NCI-H460 (cell line): ENCODE measurements at regions not wholly inside any gene's neighbourhood (a gene's known extent, or its start where the extent isn't known, plus 50 kb on each side); places are given as distances from the start of the nearest gene placed in this dataset.

Source experiments
- DNase-seq: peaks from one replicate; pipeline ENCODE4 v3.0.0-alpha.2; 2016; ENCODE audit warnings: low read depth; ENCODE audit errors: extremely low read depth

DNA sequence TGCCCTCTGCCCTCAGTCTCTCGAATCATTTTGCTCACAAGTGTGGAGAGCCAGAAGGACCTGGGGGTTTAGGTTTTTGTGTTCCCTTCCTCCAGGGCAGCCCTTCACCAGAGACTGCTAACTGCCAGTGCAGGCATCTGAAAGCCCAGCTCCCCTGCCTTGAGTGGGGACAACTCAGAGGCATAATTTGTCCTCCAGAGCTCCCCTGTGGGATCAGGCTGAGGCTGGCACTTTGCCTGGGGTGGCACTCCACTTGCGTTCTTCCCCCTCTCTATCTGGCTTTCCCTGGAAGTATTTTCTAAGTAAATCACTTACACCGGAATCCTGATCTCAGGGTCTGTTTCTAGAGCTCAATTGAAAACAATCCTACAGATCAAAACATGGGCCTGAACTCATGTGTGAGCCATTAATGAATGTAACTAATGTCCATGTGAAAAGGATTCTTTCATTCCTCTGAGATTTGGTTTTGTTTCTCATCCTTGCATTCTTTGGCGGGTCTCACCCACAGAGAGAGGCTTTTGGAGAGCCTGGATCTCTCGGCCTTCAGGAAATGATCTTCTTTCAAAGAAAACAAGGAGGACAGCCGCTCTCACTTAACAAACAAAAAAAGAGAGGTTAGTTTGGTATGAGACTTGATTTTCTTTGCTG lies 125.7 kb upstream of the RIPOR2 start:
- DNase-seq: no peak

DNA sequence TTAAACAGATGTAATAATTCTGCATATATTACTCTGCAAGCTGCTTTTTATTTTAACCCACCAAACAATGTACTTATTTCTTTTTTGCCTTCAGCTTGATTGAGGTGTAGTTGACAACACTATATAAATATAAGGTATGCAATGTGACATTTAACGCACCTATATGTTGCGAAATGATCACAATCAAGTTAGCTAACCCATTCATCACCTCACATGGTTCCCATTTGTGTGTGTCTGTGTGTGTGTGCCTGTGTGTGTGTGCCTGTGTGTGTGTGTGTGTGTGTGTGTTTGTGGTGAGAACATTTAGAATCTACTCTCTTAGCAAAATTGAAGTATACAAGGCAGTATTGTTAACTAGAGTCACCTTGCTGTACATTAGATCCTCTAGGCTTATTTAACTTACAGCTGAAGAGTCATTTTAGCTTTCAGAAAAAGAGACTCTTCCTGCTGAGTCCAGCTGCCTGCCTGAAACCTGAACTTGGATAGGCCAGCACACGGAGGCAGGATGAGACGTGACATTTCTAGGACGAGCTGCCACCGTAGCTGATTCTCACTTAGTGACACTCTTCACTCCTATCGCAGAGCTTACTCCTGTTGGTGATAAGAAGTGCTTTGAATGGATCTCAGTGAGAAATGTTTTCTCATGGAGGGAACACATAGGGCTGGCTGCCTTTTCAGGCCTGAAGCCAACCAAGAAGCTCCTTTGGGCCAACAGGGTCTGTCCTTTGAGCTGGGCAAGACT lies 126.5 kb upstream of the RIPOR2 start:
- no peak for DNase-seq

DNA sequence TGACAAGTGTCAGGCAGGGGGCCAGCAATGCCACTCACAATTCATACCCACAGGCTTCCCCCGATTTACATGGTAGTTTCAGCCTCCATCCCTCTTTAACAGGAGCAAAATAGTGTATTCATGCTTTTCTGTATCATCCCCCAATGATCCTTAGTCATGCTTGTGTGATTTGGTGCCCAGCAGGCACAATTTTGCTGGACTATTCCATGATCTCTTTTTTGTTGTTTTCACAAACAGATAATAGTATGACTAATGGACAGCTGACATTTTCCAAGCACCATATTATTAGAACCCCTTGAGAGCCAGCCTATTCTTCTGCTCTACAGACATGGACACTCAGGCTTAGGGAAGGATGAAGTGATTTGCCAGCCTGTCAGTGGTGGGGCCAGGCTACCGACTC lies 128.2 kb upstream of the RIPOR2 start:
- DNase-seq: no peak

DNA sequence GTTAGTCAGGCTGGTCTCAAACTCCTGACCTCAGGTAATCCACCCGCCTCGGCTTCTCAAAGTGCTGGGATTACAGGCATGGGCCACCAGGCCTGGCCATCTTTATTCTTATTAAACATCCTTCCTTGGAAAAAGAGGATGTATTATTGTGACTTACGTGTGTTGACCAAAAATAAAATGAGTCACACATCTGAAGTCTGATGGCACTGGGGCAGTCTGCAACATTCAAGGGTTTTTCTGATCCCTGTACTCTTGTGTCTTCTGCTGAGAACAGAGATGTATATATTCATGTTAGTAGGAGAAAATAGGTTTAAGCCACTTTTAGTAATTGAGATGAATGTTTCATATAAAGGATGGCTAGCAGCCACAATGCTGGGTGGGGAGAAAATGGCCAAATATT lies 129.9 kb upstream of the RIPOR2 start:
- no peak for DNase-seq

DNA sequence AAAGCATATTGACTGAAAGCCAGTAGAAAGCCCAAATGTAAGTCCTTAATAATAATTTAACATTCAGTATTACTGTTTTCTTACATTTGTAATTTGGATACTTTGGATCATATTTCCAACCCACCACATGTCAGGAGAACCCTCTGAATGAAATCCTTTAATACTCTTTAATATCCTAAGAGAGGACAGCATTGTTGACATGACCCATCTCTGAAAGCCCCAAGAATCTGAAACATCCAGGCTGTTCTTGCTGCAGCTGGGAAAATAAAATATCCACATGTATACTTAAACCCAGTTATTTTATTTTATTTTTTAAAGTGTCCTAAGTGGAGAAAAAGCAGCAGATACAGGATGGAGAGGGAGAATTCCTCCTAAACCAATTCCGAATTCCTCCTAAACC lies 130.8 kb upstream of the RIPOR2 start:
- DNase-seq: no peak

DNA sequence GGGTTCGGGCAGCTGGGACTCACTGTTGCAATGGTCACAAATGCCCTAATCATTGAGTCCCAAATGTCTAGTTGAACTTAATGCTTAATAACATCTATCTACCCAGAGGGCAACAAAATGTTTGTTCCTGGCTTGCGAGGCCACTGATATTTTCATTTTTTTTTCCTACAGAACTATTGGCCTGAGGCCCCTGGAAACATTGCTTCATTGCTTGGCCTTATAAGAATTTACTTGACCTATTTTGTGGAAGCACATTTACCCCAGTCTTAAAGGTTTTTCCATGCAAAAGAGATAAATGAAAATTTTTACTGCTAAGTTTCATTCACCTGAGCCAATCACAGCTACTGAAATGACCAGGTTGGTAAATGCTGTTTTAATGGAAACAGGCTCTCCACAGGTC lies 133.1 kb upstream of the RIPOR2 start:
- DNase-seq: no peak

DNA sequence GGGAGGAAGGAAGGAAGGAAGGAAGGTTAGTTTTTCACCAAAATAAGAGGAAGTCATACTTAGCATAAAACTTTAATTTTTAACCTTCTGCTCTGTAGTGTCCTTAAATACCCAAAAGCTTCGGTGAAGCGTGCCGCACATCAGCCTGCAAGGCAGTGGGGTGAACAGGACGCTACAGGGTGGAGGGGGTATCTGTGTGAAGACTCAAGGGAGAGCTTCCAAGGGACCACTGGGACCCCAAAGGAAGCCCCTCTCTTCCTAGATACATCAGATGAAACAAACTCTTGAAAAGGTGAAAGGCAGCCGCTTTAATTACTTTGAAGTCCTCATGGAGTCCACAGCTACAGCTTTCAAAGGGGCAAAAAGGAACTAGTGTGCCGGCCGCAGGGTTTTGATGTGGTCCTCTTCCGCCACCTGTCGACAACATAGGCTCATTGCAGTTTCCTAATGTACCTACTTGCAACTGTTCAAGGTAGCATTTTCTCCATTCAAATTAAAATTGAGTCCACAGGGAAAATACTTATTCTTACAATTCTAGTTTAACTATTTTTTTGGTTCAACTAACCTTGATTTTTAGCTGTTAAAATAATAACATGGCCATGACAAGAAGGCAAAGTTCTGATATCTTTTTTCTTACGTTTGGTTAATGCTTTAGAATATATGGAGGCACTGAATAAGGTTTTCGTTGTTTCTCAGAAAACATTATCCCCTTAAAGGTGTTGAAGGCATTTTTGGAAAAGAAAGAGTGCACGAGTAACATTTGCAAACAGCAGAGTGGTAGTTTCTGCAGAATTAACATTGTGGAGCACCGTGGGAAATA lies 135.0 kb upstream of the RIPOR2 start:
- peak; percentile 56 for DNase-seq

DNA sequence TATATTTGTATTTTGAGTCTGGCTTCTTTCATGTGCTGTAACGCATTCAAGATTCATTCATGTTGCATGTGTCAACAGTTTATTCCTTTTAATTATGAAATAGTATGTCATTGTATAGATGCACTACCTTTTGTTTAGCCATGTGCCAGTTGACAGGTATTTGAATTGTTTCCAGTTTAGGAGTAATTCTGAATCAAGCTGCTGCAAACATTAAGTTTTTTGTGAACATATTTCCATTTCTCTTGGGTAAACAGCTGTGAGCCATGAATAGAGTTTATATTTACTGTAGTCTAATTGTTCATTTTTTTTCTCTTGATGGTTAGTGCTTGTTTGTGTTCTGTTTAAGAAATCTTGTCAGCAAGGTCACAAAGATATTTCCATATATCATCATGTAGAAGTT lies 142.4 kb upstream of the RIPOR2 start:
- no peak for DNase-seq

DNA sequence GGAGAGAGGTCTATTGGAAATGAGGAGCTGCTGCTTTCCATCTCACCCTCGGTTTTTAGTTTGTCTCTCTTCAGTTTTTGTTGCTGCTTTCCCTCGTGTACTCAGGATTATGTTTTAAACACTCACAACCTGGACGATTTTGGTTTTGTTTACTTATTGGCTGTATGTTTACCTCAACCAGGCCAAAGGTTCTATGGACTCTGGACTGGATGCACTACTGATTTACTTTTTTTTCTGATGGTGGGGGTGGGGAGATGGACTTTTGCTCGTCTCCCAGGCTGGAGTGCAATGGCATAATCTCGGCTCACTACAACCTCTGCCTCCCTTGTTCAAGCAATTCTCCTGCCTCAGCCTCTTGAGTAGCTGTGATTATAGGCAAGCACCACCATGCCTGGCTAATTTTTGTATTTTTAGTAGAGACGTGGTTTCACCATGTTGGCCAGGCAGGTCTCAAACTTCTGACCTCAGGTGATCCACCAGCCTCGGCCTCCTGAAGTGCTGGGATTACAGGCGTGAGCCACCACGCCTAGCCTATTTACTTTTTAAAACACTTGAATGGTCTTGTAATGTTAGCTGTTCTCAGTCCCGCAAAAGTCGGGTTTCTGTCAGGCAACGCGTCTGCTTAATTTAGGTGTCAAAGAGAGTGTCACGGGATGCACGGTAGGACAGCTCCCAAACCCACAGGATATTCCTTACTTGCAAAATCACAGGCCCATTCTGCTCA lies 148.2 kb upstream of the RIPOR2 start:
- DNase-seq: no peak

DNA sequence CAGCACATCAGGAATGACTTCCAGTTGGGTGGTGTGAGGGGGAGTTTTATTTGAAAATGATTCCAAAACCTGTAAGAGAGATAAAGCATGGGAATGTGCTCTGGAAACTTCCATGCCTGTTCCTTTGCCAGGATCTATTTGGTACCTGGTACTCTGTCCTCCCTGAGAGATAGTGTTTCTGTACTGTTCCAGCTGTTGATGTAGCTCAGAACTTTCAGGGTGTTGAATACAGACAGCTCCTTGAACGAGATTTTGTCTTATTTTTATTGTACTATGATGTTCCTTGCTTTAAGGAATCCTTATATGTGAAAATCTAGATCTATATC lies 148.7 kb upstream of the RIPOR2 start:
- no peak for DNase-seq

DNA sequence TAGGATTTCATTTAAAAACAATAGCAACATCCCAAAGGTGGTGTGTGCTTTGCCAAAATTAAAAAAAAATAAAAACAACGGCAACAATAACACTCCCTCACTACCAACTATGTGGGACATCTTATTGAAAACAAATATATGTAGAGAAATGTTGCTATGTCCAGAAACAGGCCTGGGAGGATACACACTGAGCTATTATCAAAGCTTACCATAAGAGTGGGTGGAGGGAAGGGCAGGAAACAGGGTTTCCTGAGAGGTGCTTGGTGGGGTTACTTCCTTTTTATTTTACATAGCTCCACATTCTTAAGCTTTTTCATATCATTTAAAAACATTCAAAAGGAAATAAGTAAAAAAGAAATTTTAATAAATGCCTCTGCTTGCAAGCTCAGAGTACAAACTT lies 150.0 kb upstream of the RIPOR2 start:
- no peak for DNase-seq

DNA sequence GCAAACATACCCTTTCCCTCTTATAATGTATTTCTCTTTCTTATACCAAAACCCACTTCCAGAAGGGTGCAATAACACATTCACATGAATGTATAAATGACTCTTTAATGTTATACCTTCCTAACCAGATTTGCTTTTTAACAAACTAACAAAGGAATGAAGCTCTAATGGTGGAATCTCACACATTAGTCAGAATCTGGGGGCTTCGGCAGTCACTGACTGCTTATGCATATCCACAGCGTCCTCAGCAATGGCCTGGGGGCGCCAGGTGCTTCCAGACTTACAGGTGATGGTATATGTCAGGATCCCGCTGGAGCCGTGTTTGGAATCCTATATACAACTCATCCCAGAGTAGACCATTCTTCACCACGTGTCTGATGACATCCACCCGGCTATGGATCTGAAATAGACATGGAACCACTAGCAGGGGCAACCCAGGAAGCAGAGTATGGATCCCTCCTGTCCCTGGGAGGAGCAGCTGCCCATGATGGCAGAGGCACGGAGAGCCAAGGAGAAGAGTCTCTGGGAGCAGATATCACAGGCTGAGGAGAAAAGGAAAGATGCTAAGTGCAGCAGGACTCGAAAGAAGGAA lies 150.8 kb upstream of the RIPOR2 start:
- no peak for DNase-seq

DNA sequence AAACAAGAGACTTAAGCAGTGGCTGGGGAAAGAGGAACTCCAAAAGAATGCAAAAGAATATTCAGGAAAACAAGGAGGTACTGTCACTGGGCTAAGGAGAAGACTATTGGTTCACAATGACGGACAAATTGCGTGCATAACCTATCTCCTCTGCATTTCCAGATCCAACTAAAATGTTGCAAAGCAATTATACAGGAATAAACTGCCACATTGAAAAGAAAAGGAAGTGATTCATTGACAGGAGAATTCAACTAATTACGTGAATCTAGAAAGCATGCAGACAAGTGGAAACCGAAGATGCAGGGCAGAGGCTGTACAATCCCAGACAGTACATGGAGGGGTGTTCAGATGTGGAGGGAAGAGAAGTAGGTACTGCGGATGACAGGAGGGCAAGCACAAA lies 152.8 kb upstream of the RIPOR2 start:
- no peak for DNase-seq

DNA sequence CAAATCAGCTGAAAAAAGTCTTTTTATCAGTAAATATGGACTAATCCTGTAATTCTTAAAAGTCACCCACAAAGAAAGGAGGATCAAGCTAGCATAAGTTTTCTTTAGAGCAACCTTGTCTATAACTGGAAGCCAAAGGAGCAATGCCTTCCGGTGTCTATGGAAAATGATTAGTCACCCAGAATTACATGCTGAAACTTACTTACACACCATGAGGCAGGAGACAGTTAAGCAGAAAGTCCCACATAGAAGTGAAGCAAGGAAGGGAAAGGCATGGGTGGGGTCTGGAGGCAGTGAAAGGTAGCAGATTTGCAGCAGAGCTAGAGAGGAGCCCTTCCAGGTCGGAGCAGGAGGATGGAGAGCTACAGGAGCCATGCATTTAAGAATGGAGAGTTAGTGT lies 153.7 kb upstream of the RIPOR2 start:
- DNase-seq: no peak

DNA sequence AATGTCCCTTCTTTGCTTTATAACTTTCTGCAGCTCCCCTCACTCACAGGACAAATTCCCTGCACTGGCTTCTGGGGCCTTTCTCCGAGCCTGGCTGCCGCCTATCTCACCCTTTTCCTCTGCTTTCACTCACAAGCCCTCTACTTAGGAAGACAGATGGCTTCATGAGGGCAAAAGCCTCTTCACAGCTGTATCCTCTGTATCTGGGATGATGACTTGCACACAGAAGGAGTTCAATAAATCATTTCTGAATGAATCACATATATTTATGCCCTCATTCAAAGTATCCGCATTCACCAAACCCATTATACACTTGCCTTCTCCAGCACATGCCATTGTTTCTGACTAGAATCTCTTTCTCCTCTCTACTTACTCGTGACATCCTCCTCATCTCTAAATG lies 159.0 kb upstream of the RIPOR2 start:
- no peak for DNase-seq

DNA sequence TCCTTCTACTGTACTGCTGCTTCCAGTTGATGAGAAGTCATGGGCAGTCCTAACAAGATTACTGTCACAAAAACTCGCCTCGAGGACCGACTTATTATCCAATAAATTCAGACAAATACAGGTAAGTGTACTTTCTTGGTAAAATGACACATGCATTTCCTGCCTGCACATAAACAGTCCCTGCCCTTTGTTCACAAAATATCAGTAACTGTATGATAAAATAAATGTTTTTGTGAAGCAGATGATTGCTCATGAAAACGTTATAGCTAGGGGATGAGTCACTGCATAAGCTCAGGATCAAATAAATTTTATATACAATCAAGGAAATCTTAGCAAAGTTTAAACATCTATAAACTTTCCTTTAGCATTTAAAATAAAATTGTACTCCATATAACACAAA lies 164.5 kb upstream of the RIPOR2 start:
- no peak for DNase-seq

DNA sequence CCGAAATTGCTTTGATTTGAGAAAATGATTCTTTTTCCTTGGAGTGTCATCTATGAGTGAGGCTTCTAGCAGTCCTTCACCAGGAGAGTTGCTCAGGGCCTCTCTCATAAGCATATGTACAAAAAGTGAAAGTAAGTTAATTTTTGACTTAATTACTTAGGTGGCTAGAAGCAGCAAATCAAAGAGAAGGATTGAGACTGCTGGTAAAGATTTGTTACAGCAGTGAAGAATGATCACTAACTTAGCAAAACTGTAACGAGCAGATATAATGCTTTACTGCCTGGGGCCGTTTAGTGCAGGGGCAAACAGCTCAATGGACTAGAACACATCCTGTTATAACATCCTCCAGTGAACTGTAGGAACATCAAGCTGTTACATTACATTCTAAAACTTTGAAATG lies 167.8 kb upstream of the RIPOR2 start:
- no peak for DNase-seq

DNA sequence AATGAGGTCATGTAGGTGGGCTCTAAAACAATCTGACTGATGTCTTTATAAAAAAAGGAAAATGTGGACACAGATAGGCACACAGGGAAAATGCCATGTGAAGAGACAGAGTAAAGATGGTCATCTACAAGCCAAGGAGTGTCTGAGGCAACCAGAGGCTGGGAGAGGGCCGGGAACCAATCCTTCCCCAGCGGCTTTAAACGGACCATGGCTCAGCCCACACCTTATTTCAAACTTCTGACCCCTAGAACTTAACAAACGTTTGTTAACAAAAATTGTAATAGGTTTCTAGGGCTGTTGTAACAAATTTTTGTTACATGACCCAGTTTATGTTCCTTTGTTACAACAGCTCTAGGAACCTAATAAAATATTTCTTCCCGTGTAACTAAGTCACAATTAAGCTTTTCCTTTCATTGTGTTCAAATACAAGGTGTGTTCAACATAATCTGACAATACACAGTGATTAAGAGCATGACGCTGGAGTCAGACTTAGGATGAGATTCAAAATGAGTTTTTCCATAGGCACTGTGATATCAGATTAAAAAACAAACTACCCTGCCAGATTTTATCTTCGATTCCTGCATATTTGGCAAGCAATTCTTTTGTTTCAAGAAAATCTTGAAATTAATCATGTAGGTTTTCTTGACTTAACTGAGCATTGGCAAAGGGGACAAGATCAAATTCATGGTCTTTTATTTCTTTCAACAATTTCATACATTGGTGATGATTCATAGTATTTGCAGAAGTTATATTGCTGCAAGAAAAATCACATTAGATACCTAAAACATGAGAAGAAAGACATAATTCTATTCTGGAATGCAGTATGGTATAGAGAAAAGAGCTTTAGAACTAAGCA lies 169.5 kb upstream of the RIPOR2 start:
- DNase-seq: no peak

DNA sequence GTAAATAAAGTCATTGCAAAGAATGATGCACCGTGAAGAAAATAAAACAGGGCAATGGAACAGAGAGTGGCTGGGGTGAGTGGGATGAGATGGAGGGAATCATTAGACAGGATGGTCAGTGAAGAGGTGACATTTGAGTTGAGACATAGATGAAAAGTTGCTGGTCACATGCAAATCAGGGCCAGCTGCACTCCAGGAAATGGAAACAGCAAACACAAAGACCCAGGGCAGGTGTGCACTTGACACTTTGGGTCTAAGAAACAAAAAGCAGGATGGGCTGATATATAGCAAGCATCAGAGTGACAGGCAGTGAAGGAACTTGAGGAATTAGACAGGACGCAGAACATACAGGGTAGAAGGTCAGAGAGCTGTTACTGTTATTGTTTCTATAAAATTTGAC lies 171.5 kb upstream of the RIPOR2 start:
- no peak for DNase-seq

DNA sequence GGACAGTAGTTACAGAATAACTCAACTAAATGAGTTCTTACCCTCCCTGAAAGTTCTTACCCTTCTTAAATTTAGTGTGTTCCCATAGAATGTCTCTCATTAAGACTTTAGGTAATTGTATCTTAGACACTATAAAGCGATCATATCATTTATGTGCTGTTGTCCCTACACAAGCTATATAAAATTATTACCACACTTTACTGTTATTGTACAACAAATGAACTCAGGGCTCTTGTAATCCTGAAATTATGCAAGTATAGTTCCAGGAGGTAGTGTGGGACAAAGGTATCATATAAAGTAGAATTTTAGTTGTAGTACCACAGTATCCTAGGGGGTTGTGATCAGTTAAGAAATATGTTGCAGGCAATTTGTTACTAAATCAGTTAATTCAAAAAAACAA lies 167.4 kb upstream of the CARMIL1 start:
- no peak for DNase-seq
